GM21723 (cell line): ENCODE measurements at regions not wholly inside any gene's neighbourhood (a gene's known extent, or its start where the extent isn't known, plus 50 kb on each side); places are given as distances from the start of the nearest gene placed in this dataset.

ENCODE experiments used
- ATAC-seq: cut with Tn5 transposase; IDR thresholded peaks from one replicate; pipeline ENCODE4 v1.9.1; 2021; ENCODE audit warnings: mild to moderate bottlenecking, moderate library complexity; ENCODE audit not compliant: unreplicated experiment

DNA sequence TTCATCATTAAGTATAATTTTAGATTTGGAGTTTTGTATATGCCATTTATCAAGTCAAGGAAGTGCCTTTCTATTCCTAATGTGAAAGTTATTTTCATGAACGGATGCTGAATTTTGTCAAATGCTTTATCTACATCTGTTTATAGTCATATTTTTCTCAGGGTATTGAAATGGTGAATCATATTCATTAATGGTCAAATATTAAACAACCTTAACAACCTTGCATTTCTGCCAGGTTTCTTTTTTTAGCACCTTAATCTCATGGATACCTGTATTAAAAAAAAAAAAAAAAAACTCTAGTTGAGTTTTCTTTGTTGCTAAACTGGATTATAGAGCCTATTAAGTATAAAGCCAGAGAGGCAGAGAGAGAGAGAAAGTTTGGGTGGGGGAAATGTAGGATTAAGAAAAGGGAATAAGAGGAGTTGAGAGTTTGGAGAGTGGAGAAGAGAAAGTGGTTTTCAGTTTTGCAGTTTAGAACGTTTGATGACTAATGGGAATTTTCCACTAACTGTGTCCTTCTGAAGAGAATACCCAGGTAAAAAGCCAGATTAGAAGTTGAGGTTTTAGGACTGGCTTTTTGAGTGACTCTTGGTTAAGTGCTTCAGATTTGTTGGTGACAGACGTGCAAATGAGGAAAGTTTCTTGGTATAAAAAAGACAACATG, 305.0 kb downstream of the HLX start:
- no peak for ATAC-seq

DNA sequence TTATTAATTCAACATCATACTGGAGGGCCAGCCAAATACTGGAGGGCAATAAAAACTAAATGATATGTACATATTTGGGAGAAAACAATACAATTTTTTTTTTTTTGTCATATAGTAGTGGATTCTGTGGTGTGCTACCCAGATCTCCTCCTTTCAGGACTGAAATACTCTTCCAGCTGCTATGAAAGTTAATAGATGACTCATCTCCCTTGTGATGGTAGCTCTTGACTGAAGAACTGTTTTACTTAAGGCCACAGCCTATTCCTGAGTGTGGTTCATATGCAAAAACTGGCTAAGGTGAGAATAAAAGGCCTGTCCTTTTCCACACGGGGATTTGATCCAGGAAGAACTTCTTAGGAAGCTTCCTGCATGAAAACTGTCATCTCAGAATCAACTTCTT, 307.9 kb downstream of the HLX start:
- ATAC-seq = no peak

DNA sequence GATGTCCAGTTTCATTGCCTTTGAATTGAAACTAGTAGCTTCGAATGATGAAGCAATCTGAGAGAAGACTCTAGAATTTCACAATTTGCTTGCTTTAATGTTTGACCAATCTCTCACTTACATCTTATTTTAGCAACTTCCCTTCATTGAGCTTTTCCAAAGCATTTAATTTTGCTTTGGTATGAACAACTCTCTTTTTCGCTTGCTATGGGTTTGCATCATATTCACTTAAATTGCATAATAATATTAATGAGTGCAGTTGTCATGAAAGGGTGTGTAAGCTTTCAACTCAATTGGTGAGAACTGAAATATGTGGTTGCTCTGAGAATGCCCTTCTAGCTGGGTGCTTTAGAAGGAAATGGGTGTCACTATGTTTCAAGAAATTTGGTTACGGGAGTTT, 309.2 kb downstream of the HLX start:
- ATAC-seq = no peak

DNA sequence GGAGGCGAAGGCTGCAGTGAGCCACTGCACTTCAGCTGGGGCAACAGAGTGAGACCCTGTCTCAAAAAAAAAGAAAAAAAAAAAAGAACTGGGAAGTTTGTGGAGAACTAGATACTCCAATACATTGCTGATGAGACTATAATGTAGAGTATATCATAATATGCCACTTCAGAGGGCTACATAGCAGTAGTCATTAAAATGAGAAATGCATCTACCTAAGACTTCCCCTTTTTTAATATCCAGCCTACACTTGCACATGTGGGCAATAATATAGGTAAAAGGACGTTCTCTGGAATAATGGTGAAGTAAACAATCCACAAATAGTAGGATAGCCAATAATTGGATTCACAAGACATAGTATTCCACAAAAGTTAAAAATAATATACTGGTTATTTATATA, 311.0 kb downstream of the HLX start:
- ATAC-seq = no peak

DNA sequence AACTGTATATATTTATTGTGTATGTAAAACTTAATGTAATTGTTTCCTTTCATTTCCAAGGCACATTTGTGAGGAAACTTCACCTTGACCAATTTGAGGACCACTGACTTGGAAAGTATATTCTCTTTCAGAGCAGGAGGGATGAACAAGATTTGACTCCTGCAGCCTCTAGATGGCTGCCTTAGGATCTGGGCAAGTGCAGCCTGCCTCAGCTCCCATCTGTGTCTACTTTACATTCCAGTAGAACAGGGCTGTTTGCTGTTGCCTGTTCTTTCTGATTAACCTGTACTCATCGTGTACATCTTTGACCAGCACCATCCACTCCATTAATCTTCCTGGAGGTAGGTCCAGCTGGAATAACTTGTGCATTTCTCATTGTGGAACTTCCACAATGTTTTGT, 312.8 kb downstream of the HLX start:
- no peak for ATAC-seq

DNA sequence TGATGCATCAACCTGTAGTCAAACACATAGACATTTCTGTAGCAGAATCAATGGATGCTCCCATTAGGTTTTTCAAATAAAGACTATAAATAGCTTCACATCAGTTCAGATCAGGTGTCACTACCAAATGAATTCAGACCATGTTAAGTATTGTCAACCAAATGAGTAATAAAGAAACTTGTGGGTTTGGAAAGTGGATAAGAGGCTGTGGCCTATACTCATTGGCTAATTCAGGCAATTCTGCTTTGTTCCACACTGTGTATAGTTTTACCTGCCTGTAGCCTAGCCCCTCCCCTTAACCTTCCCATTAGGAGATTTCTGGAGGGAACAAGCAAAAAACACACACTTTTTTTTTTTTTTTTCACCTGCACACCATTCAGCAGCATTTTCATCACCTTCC, 321.2 kb downstream of the HLX start:
- ATAC-seq = no peak

DNA sequence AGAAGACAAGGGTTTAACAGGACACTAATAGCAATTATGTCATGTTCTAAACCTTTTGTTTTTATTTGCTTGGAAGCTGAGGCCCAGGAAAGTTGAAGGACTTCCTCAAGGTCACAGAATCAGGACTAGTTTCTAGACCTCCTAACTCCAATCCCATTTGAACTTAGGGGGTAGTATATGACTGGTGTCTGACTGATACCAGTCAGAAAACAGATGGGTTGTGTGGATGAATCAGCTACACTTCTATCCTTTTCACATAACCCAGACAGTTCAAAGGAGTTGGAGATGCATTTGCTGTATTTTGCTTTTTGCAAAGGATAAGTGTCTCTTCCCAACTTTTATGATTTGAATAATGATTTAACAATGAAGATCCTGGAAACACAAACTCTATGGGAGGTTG, 322.5 kb downstream of the HLX start:
- no peak for ATAC-seq

DNA sequence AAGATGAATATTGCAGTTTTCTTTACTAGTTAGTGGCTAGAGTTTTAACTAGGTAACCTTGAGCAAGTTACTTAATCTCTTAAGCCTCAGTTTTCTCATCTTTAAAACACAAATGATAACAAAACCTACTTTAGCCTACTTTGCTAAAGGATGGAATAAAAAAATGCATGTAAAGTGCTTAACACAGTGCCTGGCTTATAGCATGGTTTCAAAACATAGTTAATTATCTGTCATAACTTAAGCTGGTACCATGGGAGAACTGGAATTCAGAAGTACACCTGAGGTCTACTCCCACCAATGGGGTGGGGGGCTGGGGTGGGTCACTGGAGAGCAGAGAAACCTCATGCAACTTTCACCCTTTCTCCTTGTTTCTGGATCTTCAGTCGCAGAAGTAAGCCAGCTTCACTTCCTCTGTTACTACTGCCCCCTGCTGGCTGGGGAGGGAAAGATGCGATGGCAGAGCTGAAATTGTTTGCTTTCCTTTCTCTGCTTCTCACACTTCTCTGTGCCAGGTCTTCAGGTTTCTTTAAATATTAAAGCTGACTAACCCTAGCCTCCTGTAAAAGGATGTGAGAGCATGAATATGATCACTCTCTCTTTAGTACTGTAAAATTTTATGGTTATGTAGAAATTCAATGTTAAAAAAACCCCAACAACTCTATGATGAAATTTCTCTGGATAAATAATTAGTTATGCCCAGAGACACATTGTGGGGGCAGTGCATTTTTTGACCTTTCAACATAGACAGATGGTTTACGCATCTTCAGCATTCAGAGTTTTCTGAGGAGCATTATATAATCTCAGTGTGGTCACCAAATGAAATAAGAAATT, 324.2 kb downstream of the HLX start:
- peak; percentile 70 for ATAC-seq

DNA sequence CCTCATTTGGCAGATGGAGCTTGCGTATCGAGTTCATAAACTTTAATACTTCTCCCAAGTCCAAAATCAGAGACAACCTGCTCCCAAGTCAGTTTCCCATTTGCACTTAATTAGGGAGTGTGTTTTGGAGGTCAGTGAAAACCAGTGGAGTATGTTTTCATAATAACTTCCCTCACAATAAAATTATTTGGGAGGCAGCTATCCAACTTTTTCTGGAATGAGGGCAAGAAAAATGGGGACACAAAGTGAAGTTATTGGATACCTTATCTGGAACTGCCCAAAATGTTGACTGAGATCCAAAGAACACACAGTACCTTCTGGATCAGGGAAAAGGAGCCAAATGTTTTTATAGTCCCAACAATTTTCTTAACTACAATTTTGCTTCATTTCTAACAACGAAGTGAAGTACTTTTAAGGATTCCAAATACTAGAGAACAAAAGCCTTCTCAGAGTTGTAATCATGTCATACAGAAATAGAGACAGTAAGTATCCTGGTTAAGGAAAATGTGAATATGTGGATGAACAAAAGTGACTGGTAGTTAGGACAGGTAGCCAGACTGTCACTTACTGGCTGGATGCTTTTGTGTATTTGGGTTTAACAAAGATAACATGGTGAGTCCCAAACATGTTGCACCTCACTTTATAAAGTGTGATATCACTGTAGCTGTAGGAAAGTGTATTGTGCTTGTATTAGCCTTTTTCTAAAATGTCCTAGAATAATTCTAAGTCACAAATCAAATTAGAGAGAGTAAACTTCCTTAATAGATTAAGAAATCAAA, 325.0 kb downstream of the HLX start:
- ATAC-seq = no peak

DNA sequence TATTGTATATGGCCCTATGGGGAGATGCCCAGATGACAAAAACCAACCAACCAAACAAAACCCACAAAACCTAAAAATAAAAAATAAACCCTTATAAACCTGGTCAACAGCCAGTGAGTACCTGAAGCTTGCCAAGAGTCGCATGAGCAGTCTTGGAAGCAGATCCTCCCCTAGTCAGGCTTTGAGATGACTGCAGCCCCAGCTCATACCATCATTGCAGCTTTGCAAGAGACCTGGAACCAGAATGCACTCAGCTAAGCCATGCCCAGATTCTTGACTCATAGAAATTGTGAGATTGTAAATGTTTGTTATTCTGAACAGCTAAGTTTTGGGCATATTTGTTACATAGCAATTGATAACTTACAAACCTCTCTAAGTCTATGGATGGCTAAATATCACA, 326.8 kb downstream of the HLX start:
- ATAC-seq = no peak

DNA sequence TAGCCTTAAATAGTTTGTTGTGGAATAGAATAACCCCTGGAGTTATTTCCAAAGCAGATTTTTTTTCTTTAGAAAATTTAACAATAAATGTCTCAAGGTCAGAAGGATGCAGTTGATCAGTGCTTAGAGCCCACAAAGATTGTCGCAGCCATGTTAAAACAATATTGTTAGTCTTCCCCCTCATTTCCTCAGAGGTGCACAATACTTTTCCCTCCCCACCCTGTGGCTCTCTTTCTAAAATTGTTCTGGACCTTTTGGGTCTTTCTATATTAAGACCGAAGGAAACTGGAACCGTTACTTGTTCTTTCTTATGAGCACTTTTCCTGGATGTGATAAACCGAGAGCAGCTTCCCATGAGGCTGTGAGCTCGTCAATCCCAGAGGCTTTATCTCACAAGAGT, 333.7 kb downstream of the HLX start:
- no peak for ATAC-seq

DNA sequence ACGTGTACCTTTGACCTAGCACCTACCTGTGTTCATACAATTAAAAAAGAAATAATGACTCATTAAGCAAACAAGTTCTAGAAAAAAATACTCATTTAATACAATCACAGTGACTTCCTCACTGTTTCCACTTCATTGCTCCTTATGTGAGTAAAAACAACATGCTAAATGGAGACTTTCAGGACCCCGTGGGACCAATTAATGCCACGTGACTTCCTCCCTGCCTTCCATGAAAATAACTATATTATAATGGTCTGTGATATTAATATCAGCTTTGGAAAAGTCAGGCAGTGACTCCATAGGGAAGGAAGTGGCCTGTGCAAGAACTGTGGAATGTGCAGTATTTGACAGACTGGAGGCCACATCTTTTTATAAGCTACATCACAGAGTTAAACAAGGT, 337.8 kb downstream of the HLX start:
- no peak for ATAC-seq

DNA sequence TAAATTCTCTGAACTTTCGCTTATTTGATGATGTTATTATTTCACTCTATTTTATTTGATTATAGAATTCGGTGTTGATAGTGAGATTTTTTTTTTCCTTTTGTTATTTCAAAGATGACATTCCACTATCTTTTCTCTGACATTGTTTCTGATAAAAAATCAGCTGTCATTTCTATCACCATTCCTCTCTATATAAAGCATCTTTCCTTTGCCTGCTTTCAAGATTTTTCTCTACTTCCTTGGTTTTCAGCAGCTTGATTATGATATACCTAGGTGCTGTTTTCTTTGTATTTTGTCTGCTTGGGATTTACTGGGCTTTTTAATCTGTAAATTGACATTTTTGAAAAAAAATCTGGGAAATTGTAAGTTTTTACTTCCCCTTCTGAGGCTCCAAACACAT, 344.0 kb downstream of the HLX start:
- ATAC-seq = no peak

DNA sequence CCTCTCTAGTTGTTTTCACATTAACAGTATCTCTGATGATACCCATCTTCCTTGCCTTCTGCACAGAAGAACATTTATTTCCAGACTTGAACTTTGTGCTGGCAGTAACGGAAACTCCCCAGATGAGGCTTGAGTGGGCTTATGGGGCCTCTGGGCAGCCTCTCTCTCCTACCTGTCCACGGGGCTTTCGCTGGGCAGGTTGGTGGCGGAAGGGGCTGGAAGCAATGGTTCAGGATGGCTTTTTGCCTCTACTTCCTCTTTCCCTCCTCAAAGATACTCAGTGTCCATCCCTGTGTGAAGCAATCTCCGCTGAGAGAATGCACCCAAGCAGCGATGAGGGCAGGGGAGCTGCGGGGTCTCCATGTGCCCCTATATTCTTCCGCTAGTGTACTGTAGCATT, 348.2 kb downstream of the HLX start:
- no peak for ATAC-seq

DNA sequence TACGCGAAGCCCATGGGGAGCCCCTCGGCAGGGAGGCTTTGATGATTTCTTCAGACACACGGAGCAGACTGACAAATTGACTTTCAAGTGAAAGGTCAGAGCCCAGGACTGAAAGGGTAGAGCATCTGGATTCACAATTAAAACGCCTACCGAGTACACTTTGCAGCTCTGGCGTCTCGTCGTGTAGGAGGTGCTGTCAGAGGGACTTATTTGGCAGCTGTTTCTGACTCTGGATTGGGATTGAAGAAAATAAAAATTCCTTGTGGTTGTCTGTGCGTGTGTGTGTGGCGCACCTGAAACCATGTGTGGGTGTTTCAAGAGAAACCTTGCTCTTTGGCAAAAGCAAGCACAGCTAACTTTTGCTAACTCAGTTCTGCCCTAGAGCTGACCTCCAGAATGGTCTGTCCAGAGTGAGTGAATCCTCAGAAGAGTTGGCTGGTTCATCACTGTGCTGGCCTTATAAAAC, 348.7 kb downstream of the HLX start:
- no peak for ATAC-seq

DNA sequence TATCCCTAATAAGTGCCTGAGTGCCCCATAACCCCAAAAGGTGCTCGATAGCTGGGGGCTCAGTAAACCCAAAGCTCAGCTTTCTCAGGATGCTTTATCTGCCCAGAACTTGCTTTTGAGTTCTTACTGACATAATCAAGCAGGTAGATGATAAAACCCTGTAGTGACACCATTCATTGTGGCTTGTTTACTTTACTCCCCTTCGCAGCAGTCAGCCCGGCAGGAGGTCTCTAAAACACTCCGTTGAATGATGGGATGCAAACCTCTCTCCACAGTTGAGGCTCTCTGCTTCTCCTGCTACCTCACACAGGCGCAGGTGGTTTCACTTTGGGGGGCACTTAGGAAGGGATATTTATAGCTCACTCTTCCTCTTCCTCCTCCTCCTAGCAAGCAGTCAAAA, 349.4 kb downstream of the HLX start:
- ATAC-seq = no peak

DNA sequence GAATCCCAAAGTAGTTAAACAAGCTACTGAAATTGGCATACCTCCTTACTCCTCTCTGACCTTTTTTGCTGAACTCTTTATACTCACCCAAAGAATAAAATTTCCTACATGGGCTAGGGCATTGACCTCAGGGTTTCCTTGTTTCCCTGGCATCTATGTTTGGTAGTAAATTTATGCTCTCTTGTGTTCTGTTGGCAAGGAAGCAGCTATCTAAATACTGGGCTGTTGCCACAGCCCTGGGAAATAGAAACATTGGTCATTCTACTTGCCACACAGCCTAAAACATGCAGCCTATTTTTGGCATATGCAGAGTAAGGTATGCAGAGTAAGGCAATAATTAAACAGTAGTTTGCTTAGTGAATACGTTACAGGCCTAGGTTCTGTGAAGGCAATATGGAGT, 351.4 kb downstream of the HLX start:
- no peak for ATAC-seq

DNA sequence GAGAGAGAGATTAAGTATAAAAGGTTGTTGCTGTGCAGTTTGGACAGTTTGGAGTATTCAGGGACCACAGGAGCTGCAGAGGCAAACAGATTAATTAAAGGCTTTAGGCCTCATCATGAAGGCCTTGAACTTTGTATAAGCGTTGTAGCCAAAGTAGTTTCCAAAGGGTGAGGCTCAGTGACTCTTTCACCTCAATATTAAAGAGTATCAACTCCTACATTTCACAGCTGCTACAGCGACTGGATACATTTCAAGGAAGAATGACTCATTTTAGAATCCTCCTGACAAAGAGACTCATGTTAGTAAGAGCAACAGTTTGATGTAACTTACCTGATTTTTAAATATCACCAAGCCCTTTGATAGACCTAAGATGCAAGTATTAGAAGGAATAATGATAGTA, 355.5 kb downstream of the HLX start:
- ATAC-seq = no peak

DNA sequence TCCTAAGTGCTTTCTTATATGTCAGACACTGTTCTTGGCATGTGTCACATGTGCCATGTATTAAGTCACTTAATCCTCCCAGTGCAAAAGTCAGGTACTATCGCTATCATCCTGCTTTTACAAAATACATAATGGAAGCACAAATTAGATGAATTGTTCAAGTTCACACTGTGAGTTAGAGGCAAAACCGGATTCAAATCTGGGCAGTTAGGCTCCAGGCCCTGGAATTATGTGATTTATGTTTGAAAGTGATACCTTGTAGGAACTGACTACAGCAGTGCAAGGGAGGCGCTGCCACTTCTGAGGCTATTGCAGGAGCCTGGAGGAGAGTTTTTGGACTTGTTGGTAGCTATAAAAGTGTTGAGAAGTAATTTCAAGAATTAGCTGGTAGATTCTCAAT, 358.3 kb downstream of the HLX start:
- no peak for ATAC-seq

DNA sequence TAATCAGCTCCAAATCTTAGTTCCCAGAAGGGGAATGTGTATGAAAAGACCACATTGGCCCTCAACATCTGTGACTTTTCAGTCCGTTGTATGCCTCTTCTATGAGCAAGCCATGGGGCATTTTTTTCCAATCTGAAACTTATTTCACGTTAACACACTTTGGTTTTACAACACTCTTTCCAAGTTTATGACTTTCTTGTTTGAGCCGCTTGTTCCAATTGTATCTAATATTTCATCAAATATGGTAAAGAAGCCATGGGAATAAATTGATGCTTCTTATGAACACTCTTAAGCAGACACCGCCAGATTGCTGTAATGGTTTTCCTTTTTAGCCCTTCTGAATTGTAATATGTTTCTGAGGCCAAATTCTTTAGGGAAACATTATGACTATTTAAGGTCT, 359.9 kb downstream of the HLX start:
- ATAC-seq = no peak

DNA sequence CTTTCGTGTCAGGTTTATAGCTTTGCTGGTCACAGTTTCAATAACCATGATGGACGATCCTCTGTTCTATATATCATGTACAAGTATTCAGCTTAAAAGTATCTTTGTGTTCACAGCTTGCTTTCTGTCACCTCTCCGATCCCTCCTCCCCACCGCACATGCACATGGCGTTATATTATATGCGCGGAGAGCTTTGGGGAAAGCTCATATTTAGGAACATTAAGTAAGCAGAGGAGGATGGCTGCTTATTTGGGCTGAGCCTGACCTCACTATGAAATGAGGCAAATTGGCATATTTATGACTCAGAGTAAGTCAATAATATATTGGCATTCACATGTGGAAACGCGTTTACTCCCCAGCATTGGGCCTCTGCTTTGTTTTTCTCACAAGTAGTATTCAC, 360.5 kb downstream of the HLX start:
- ATAC-seq = no peak

DNA sequence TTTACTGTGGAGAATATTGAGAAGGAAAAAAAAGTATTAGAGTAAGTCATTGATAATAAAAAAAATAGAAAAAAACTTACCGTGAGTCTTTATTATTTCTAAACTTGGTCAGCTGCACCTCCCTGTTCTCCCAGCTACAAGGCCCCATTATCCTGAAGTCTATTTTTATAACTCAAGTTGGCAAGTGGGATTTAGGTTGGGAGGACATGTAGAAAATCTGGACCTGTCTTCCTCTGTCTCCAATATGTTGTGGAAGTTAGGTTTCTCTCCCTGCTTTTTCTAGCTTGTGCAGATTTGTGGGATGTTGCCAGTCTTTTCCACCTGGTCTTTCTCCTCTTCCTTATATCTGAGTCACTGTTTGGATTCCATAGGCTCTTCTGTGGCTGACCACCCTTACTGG, 361.4 kb downstream of the HLX start:
- no peak for ATAC-seq
